GM21515 (cell line): ENCODE measurements at regions not wholly inside any gene's neighbourhood (a gene's known extent, or its start where the extent isn't known, plus 50 kb on each side); places are given as distances from the start of the nearest gene placed in this dataset.
"Not testable (repeated sequence)": the region's sequence is repeated elsewhere in the genome, so short reads cannot be mapped to it uniquely, and the experiment has no call there.

Experiments used
- ATAC-seq: cut with Tn5 transposase; IDR thresholded peaks from one replicate; pipeline ENCODE4 v1.9.1; 2021; ENCODE audit not compliant: unreplicated experiment

- no peak for ATAC-seq
Observed at GRCh38 chr1:3989465-3989864, 89.4 kb upstream of the C1orf174 start.

GRCh38 chr1:3992103-3992556, 92.1 kb upstream of the C1orf174 start:
- ATAC-seq: no peak

GRCh38 chr1:3992746-3993145, 92.7 kb upstream of the C1orf174 start:
- no peak for ATAC-seq

GRCh38 chr1:3993619-3994375, 93.7 kb upstream of the C1orf174 start:
- ATAC-seq: no peak

- ATAC-seq: no peak
Observed at GRCh38 chr1:3995141-3995780, 95.2 kb upstream of the C1orf174 start.

GRCh38 chr1:3996846-3997705, 97.0 kb upstream of the C1orf174 start:
- no peak for ATAC-seq

GRCh38 chr1:3998086-3998485, 98.0 kb upstream of the C1orf174 start:
- ATAC-seq: no peak

GRCh38 chr1:3999514-3999913, 99.4 kb upstream of the C1orf174 start:
- not testable (repeated sequence) for ATAC-seq

- no peak for ATAC-seq
Observed at GRCh38 chr1:3999941-4000735, 100.1 kb upstream of the C1orf174 start.

GRCh38 chr1:4000811-4001251, 100.8 kb upstream of the C1orf174 start:
- no peak for ATAC-seq

GRCh38 chr1:4001461-4001860, 101.4 kb upstream of the C1orf174 start:
- no peak for ATAC-seq

- ATAC-seq: no peak
Observed at GRCh38 chr1:4002061-4002521, 102.0 kb upstream of the C1orf174 start.

- ATAC-seq: no peak
Observed at GRCh38 chr1:4002741-4003140, 102.7 kb upstream of the C1orf174 start.

GRCh38 chr1:4003846-4004505, 103.9 kb upstream of the C1orf174 start:
- no peak for ATAC-seq

- ATAC-seq: no peak
Observed at GRCh38 chr1:4004635-4005430, 104.8 kb upstream of the C1orf174 start.

GRCh38 chr1:4005431-4005830, 105.4 kb upstream of the C1orf174 start:
- ATAC-seq: no peak

GRCh38 chr1:4006676-4007374, 106.8 kb upstream of the C1orf174 start:
- no peak for ATAC-seq

- ATAC-seq: no peak
Observed at GRCh38 chr1:4010284-4010683, 110.2 kb upstream of the C1orf174 start.
